ENCODE measurements at regions not wholly inside any gene's neighbourhood (a gene's known extent, or its start where the extent isn't known, plus 50 kb on each side); places are given as distances from the start of the nearest gene placed in this dataset.
"Not testable (repeated sequence)": the region's sequence is repeated elsewhere in the genome, so short reads cannot be mapped to it uniquely, and the experiment has no call there.

- DNase-seq, result not testable (repeated sequence)
These were observed 90.2 kb upstream of the SLC45A1 start for GRCh38 chr1:8227674-8228073.

GRCh38 chr1:8226747-8227146 lies 91.2 kb upstream of the SLC45A1 start:
- no peak for DNase-seq

- not testable (repeated sequence) for DNase-seq
These were observed 91.9 kb upstream of the SLC45A1 start for GRCh38 chr1:8226024-8226423.

- DNase-seq, result no peak
These were observed 94.4 kb upstream of the SLC45A1 start for GRCh38 chr1:8223526-8223925.

GRCh38 chr1:8222789-8223188 lies 95.1 kb upstream of the SLC45A1 start:
- DNase-seq, result no peak

GRCh38 chr1:8219530-8219929 lies 98.4 kb upstream of the SLC45A1 start:
- no peak for DNase-seq

GRCh38 chr1:8218351-8219092 lies 99.4 kb upstream of the SLC45A1 start:
- DNase-seq, result no peak

GRCh38 chr1:8217809-8218208 lies 100.1 kb upstream of the SLC45A1 start:
- DNase-seq, result no peak

GRCh38 chr1:8217011-8217711 lies 100.8 kb upstream of the SLC45A1 start:
- no peak for DNase-seq

GRCh38 chr1:8216005-8216404 lies 101.9 kb upstream of the SLC45A1 start:
- no peak for DNase-seq

- DNase-seq, result no peak
These were observed 103.3 kb upstream of the SLC45A1 start for GRCh38 chr1:8214501-8215173.

- DNase-seq, result no peak
These were observed 104.2 kb upstream of the SLC45A1 start for GRCh38 chr1:8213676-8214075.

- DNase-seq, result no peak
These were observed 104.8 kb upstream of the SLC45A1 start for GRCh38 chr1:8213136-8213535.

GRCh38 chr1:8212580-8213031 lies 105.3 kb upstream of the SLC45A1 start:
- no peak for DNase-seq

GRCh38 chr1:8211883-8212579 lies 105.9 kb upstream of the SLC45A1 start:
- peak in 1 of 2 experiments; percentile 21 for DNase-seq

GRCh38 chr1:8211251-8211882 lies 106.5 kb upstream of the SLC45A1 start:
- no peak for DNase-seq

GRCh38 chr1:8207202-8207601 lies 110.7 kb upstream of the SLC45A1 start:
- no peak for DNase-seq

- DNase-seq, result no peak
These were observed 111.5 kb upstream of the SLC45A1 start for GRCh38 chr1:8206391-8206790.

- DNase-seq, result no peak
These were observed 112.1 kb upstream of the SLC45A1 start for GRCh38 chr1:8205771-8206170.

GRCh38 chr1:8204826-8205225 lies 113.1 kb upstream of the SLC45A1 start:
- DNase-seq, result no peak

- no peak for DNase-seq
These were observed 114.4 kb upstream of the SLC45A1 start for GRCh38 chr1:8203551-8203950.

- DNase-seq, result no peak
These were observed 114.9 kb upstream of the SLC45A1 start for GRCh38 chr1:8203056-8203455.

Measured in Kasumi-1 (cell line).